Right lobe of liver (tissue), 4 donors: ENCODE measurements at regions not wholly inside any gene's neighbourhood (a gene's known extent, or its start where the extent isn't known, plus 50 kb on each side); places are given as distances from the start of the nearest gene placed in this dataset.

Source experiments
- CTCF ChIP-seq, 4 donors: fragments of 200-600 bp in 3 of 4; fragments of 450-650 bp in 1 of 4; IDR thresholded peaks; one replicate each; pipeline versions ENCODE4 v1.5.1 to v1.8.0; 2016 to 2022; ENCODE audit warnings: antibody characterized with exemption in 4 of 4, mild to moderate bottlenecking in 2 of 4
- POLR2A ChIP-seq: fragments of 450-650 bp; IDR thresholded peaks from one replicate; pipeline ENCODE4 v1.6.1; 2017; ENCODE audit warnings: antibody characterized with exemption, mild to moderate bottlenecking
- donor health status: DM: no; HTN: no; CAD: no.
- donor health status: DM: no; HTN: no; CAD: no.
- donor health status: DM: no; HTN: yes; CAD: no.

- TF ChIP-seq CTCF (IDR thresholded peaks at IDR 0.05) (no peak), POLR2A (no peak)
Measured at GRCh38 chr14:58784931-58785330, 147.2 kb downstream of the DACT1 start.
